NT2/D1 (cell line): ENCODE measurements at regions not wholly inside any gene's neighbourhood (a gene's known extent, or its start where the extent isn't known, plus 50 kb on each side); places are given as distances from the start of the nearest gene placed in this dataset.

ENCODE experiments used
- SUZ12 ChIP-seq: IDR thresholded peaks from 2 replicates; pipeline ENCODE4 v1.6.1; 2011; ENCODE audit not compliant: insufficient read length, insufficient read depth; ENCODE audit errors: extremely low read depth
- YY1 ChIP-seq: IDR thresholded peaks from 2 replicates; pipeline ENCODE4 v1.6.1; 2011; ENCODE audit not compliant: insufficient read length, insufficient read depth
- ZNF274 ChIP-seq: IDR thresholded peaks from 2 replicates; pipeline ENCODE4 v1.6.1; 2011; ENCODE audit warnings: mild to moderate bottlenecking, low read depth, low read length

- no peak for TF ChIP-seq ZNF274
- no peak for TF ChIP-seq YY1
- no peak for TF ChIP-seq SUZ12
Measured at GRCh38 chr6:120872262-120872578, 462.1 kb downstream of the TBC1D32 start.
